ENCODE measurements at regions not wholly inside any gene's neighbourhood (a gene's known extent, or its start where the extent isn't known, plus 50 kb on each side); places are given as distances from the start of the nearest gene placed in this dataset.

DNA sequence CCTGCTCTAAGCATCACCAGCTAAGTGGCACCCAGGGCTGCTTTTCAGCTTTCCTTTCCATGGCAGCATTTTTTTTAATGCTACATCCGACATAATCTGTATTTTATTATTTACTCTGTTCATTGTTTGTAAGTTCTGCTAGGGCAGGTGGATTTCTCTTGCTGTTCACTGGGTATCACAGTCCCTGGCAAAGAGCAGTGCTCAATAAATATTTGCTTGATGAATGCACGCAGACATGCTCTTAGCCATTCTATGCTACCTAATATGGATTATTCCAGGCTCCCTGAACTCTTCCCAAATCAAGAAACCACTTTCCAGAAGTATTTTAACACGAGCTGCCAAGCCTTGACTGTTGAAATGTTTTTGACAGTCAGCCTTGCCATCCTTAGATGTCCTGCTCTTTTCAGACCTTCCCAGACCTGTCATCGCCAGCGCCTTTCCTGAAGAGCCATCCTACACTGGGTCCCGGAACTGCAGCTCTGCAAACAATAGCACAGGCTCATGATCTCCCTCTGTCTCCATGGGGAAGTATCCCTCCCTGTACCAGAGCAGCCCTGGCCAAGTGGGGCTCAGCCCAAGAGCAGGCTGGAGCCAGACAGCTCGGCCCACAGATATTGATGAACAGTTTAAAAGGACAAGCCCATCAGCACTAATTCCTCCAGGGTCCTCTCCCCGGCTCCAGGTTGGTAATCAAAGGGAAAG lies 136.5 kb upstream of the CDH4 start:
- no peak for TF ChIP-seq POLR2A (IDR thresholded peaks at IDR 0.05)
- TF ChIP-seq, protein P1, sequence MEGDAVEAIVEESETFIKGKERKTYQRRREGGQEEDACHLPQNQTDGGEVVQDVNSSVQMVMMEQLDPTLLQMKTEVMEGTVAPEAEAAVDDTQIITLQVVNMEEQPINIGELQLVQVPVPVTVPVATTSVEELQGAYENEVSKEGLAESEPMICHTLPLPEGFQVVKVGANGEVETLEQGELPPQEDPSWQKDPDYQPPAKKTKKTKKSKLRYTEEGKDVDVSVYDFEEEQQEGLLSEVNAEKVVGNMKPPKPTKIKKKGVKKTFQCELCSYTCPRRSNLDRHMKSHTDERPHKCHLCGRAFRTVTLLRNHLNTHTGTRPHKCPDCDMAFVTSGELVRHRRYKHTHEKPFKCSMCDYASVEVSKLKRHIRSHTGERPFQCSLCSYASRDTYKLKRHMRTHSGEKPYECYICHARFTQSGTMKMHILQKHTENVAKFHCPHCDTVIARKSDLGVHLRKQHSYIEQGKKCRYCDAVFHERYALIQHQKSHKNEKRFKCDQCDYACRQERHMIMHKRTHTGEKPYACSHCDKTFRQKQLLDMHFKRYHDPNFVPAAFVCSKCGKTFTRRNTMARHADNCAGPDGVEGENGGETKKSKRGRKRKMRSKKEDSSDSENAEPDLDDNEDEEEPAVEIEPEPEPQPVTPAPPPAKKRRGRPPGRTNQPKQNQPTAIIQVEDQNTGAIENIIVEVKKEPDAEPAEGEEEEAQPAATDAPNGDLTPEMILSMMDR (IDR thresholded peaks at IDR 0.05) = no peak

Measured in stomach (tissue), 4 donors.